ENCODE measurements at regions not wholly inside any gene's neighbourhood (a gene's known extent, or its start where the extent isn't known, plus 50 kb on each side); places are given as distances from the start of the nearest gene placed in this dataset.

GRCh38 chr1:219463636-219464035 is 149.3 kb downstream of the ZC3H11B start:
- intact Hi-C loops (cut with DNase I): no loop called here

DNA sequence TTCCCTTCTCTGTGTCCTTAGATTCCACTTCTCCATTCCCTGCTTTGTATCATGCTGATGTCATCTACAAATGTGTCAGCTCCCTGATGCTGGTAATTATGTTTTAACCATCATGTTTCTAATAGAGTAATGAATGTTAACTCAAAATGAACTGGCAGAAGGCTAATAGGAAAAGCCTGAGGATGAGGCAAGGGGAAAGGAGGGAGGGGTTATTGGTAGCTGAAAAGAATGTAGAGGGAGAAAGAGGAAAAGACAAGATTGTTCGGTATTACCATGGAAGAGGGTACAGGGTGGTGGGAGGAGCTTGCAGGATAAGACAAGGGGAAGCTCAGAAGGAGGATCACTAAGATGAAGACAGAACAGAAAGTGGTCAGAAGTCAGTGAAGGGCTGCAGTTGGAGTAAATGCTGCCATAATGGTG is 150.9 kb downstream of the ZC3H11B start:
- Histone ChIP-seq H3K9me3 (replicated peaks in 1 of 3) (no peaks in the 10 kb centered on the region), H3K4me1 (replicated peaks in 1 of 2) (no peaks in the 10 kb centered on the region), H3K27me3 (no peaks in the 10 kb centered on the region), H3K4me3 (no peak overlapping the region), H3K27ac (peak overlapping the region in 1 of 5 donors; percentile 75), H3K36me3 (replicated peaks in 1 of 2) (no peaks in the 10 kb centered on the region)
- no peak for TF ChIP-seq POLR2A (IDR thresholded peaks at IDR 0.05)
- TF ChIP-seq, protein P1, sequence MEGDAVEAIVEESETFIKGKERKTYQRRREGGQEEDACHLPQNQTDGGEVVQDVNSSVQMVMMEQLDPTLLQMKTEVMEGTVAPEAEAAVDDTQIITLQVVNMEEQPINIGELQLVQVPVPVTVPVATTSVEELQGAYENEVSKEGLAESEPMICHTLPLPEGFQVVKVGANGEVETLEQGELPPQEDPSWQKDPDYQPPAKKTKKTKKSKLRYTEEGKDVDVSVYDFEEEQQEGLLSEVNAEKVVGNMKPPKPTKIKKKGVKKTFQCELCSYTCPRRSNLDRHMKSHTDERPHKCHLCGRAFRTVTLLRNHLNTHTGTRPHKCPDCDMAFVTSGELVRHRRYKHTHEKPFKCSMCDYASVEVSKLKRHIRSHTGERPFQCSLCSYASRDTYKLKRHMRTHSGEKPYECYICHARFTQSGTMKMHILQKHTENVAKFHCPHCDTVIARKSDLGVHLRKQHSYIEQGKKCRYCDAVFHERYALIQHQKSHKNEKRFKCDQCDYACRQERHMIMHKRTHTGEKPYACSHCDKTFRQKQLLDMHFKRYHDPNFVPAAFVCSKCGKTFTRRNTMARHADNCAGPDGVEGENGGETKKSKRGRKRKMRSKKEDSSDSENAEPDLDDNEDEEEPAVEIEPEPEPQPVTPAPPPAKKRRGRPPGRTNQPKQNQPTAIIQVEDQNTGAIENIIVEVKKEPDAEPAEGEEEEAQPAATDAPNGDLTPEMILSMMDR (IDR thresholded peaks at IDR 0.05): no peak
- no peak for DNase-seq
- WGBS, 4 donors: 72 to 91% (median 85%) methylated on average over 1 of the region's 1 CpG
- intact Hi-C loops (cut with DNase I): no loop called here

More at GRCh38 chr1:219463636-219464035, 149.3 kb downstream of the ZC3H11B start:
- H3K4me3 ChIP-seq: no peak overlapping the region
- TF ChIP-seq POLR2A (IDR thresholded peaks at IDR 0.05): no peak
- TF ChIP-seq, protein P1 (IDR thresholded peaks at IDR 0.05): no peak
- H3K9me3 ChIP-seq (replicated peaks in 1 of 3): no peaks in the 10 kb centered on the region
- H3K27ac ChIP-seq: no peak overlapping the region
- no peaks in the 10 kb centered on the region for H3K4me1 ChIP-seq (replicated peaks in 1 of 2)
- no peaks in the 10 kb centered on the region for H3K36me3 ChIP-seq (replicated peaks in 1 of 2)
- 65 to 89% (median 72%) methylated on average over 4 of the region's 4 CpGs for WGBS, 4 donors
- peak in 1 of 7 donors; percentile 19 for DNase-seq
- H3K27me3 ChIP-seq: no peaks in the 10 kb centered on the region

DNA sequence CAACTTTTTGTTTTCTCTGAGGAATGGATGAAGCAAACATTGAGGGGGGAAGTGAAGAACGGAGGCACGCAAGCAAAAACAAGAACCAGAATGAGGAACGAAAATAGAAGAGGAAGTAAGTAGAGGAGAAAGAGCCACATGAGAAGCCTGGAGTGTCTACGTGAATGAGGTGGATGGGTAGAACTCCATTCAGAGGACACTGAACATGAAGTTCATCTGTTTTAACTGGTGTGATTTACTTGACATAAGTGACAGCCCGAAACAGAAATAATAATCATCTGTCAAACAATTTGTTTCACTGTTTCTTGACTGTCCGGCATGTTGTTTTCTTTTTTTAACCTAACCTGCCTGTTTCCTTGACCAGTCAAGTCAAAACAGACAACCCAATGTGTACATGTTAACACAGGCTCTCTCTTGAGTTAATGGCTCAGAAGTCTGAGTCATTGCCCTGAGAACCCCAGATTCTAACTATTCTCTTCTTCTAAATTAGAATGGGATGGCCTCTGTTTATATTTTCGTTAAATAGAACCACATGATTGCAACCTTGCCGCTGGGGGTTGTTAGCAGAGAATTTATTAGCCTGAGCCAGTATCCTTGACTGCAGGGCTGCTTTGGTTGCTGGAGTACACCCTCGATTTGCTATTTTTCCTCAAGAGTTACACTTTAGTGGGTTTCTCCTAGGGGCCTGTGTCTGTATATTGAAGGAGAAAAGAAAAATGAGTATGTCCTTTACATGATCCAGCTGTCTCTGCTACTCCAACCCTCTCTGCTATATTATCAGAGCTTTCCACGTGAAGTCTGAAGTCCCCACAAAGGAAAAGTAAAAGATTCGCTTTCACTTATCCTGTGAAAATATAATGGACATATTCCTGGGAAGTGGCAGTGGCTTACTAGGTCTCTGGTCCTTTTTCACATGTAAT is 151.7 kb downstream of the ZC3H11B start:
- Histone ChIP-seq H3K36me3 (replicated peaks in 1 of 2) (no peaks in the 10 kb centered on the region), H3K4me1 (replicated peaks in 1 of 2) (no peaks in the 10 kb centered on the region), H3K27ac (peak overlapping the region in 2 of 5 donors; percentile 21 to 75), H3K9me3 (replicated peaks in 1 of 3) (no peaks in the 10 kb centered on the region), H3K4me3 (no peak overlapping the region), H3K27me3 (no peaks in the 10 kb centered on the region)
- WGBS, 4 donors: 46 to 67% (median 58%) methylated on average over 11 of the region's 11 CpGs
- no peak for TF ChIP-seq POLR2A (IDR thresholded peaks at IDR 0.05)
- TF ChIP-seq, protein P1 (IDR thresholded peaks at IDR 0.05): no peak
- intact Hi-C loops (cut with DNase I): no loop called here
- no peak for DNase-seq

GRCh38 chr1:219460081-219460895 is 152.6 kb downstream of the ZC3H11B start:
- no peaks in the 10 kb centered on the region for H3K4me1 ChIP-seq (replicated peaks in 1 of 2)
- TF ChIP-seq POLR2A (IDR thresholded peaks at IDR 0.05): no peak
- TF ChIP-seq, protein P1 (IDR thresholded peaks at IDR 0.05): no peak
- H3K4me3 ChIP-seq: no peak overlapping the region
- no peaks in the 10 kb centered on the region for H3K9me3 ChIP-seq (replicated peaks in 1 of 3)
- 78 to 89% (median 86%) methylated on average over 2 of the region's 2 CpGs for WGBS, 4 donors
- no peak for DNase-seq
- peak overlapping the region in 1 of 5 donors; percentile 42 for H3K27ac ChIP-seq
- H3K36me3 ChIP-seq (replicated peaks in 1 of 2): no peaks in the 10 kb centered on the region
- no peaks in the 10 kb centered on the region for H3K27me3 ChIP-seq
- intact Hi-C loops (cut with DNase I): no loop called here

Data from adrenal gland (tissue), 9 donors.